H9 (cell line): ENCODE measurements at regions not wholly inside any gene's neighbourhood (a gene's known extent, or its start where the extent isn't known, plus 50 kb on each side); places are given as distances from the start of the nearest gene placed in this dataset.

Experiments
- DNase-seq: peaks from one replicate; pipeline ENCODE4 v3.0.0-alpha.2; 2017
- H2AFZ ChIP-seq: one replicate; pipeline ENCODE4 v1.6.1; 2013; ENCODE audit warnings: mild to moderate bottlenecking, low read length, control low read depth, moderate library complexity
- H2AK5ac ChIP-seq: 2 replicates; pipeline ENCODE4 v1.6.1; 2013; ENCODE audit warnings: low read length, control low read depth, mixed read lengths; ENCODE audit not compliant: insufficient read length
- H2BK120ac ChIP-seq: one replicate; pipeline ENCODE4 v1.6.1; 2013; ENCODE audit warnings: low read depth, mild to moderate bottlenecking, low read length, control low read depth, inconsistent platforms; ENCODE audit not compliant: poor library complexity, severe bottlenecking
- H2BK12ac ChIP-seq: 2 replicates; pipeline ENCODE4 v1.6.1; 2013; ENCODE audit warnings: low read length, control low read depth, mixed read lengths, low read depth; ENCODE audit not compliant: insufficient read length
- H2BK15ac ChIP-seq: 2 replicates; pipeline ENCODE4 v1.6.1; 2013; ENCODE audit warnings: low read depth, low read length, control low read depth
- H2BK20ac ChIP-seq: one replicate; pipeline ENCODE4 v1.6.1; 2013; ENCODE audit warnings: low read depth, mild to moderate bottlenecking, low read length, control low read depth, inconsistent platforms; ENCODE audit not compliant: poor library complexity, severe bottlenecking
- H2BK5ac ChIP-seq: 2 replicates; pipeline ENCODE4 v1.6.1; 2013; ENCODE audit warnings: low read length, control low read depth, mixed read lengths; ENCODE audit not compliant: insufficient read length
- H3K14ac ChIP-seq: 2 replicates; pipeline ENCODE4 v1.6.1; 2013; ENCODE audit warnings: low read length, control low read depth; ENCODE audit not compliant: insufficient read depth
- H3K18ac ChIP-seq: 2 replicates; pipeline ENCODE4 v1.6.1; 2013; ENCODE audit warnings: low read depth, mild to moderate bottlenecking, mixed read lengths, low read length, control low read depth; ENCODE audit not compliant: insufficient read length
- H3K23ac ChIP-seq: 2 replicates; pipeline ENCODE4 v1.6.1; 2013; ENCODE audit warnings: low read length, control low read depth, mixed read lengths, low read depth; ENCODE audit not compliant: insufficient read length
- H3K23me2 ChIP-seq: 2 replicates; pipeline ENCODE4 v1.6.1; 2013; ENCODE audit warnings: low read depth, mild to moderate bottlenecking, mixed read lengths, low read length, control low read depth; ENCODE audit not compliant: insufficient read length, poor library complexity, severe bottlenecking
- H3K27ac ChIP-seq: 2 replicates; pipeline ENCODE4 v1.5.1; 2013; ENCODE audit warnings: low read length, control low read depth, mixed read lengths, low read depth; ENCODE audit not compliant: insufficient read length
- H3K27me3 ChIP-seq: 2 replicates; pipeline ENCODE4 v1.6.1; 2013; ENCODE audit warnings: low read length, control low read depth, inconsistent platforms; ENCODE audit not compliant: insufficient read depth
- H3K4ac ChIP-seq: 2 replicates; pipeline ENCODE4 v1.6.1; 2013; ENCODE audit warnings: low read depth, mild to moderate bottlenecking, control low read depth, inconsistent platforms, low read length, moderate library complexity
- H3K4me1 ChIP-seq: 2 replicates; pipeline ENCODE4 v1.6.1; 2013; ENCODE audit warnings: low read length, control low read depth, inconsistent platforms; ENCODE audit not compliant: insufficient read depth
- H3K4me2 ChIP-seq: 2 replicates; pipeline ENCODE4 v1.6.1; 2013; ENCODE audit warnings: low read length, control low read depth, mixed read lengths; ENCODE audit not compliant: insufficient read length, insufficient read depth
- H3K56ac ChIP-seq: 2 replicates; pipeline ENCODE4 v1.6.1; 2013; ENCODE audit warnings: low read depth, mild to moderate bottlenecking, mixed read lengths, low read length, control low read depth; ENCODE audit not compliant: insufficient read length
- H3K79me1 ChIP-seq: 2 replicates; pipeline ENCODE4 v1.6.1; 2013; ENCODE audit warnings: low read depth, mild to moderate bottlenecking, moderate library complexity, low read length, control low read depth, inconsistent platforms; ENCODE audit not compliant: insufficient read depth, poor library complexity, severe bottlenecking
- H3K79me2 ChIP-seq: 2 replicates; pipeline ENCODE4 v1.6.1; 2013; ENCODE audit warnings: low read length, control low read depth, inconsistent platforms; ENCODE audit not compliant: insufficient read depth
- H3K9ac ChIP-seq: 2 replicates; pipeline ENCODE4 v1.6.1; 2013; ENCODE audit warnings: low read length, control low read depth, mixed read lengths; ENCODE audit not compliant: insufficient read length; ENCODE audit errors: extremely low read depth
- H3K9me3 ChIP-seq: one replicate; pipeline ENCODE4 v1.6.1; 2013; ENCODE audit warnings: low read depth, low read length, inconsistent platforms; ENCODE audit not compliant: control insufficient read depth
- H3T11ph ChIP-seq: one replicate; pipeline ENCODE4 v1.6.1; 2013; ENCODE audit warnings: mild to moderate bottlenecking, low read length, control low read depth, inconsistent platforms
- H4K20me1 ChIP-seq: one replicate; pipeline ENCODE4 v1.6.1; 2013; ENCODE audit not compliant: control insufficient read depth, insufficient read length, insufficient read depth
- H4K5ac ChIP-seq: 2 replicates; pipeline ENCODE4 v1.6.1; 2013; ENCODE audit warnings: low read depth, mild to moderate bottlenecking, mixed read lengths, low read length, control low read depth; ENCODE audit not compliant: insufficient read length
- H4K8ac ChIP-seq: replicated peaks from 2 replicates; pipeline ENCODE4 v1.6.1; 2013; ENCODE audit warnings: low read length, control low read depth, mixed read lengths, low read depth; ENCODE audit not compliant: insufficient read length
- H4K91ac ChIP-seq: 2 replicates; pipeline ENCODE4 v1.6.1; 2013; ENCODE audit warnings: low read depth, mild to moderate bottlenecking, moderate library complexity, mixed read lengths, low read length, control low read depth; ENCODE audit not compliant: insufficient read length
- H3K27ac Mint-ChIP-seq, 3 experiments: 2 replicates in 2 of 3; 3 replicates in 1 of 3; pipeline ENCODE4 v1.8.0; 2020 to 2021; ENCODE audit warnings: mixed read lengths in 3 of 3, mild to moderate bottlenecking in 1 of 3, moderate library complexity in 1 of 3
- H3K27me3 Mint-ChIP-seq: 2 replicates; pipeline ENCODE4 v1.8.0; 2021; ENCODE audit warnings: low read depth, mild to moderate bottlenecking, moderate library complexity, mixed read lengths
- H3K36me3 Mint-ChIP-seq, 3 experiments: 2 replicates in 2 of 3; 3 replicates in 1 of 3; pipeline ENCODE4 v1.8.0; 2020 to 2021; ENCODE audit warnings: low read depth in 3 of 3, mixed read lengths in 3 of 3; ENCODE audit not compliant: insufficient read depth in 1 of 3
- H3K4me1 Mint-ChIP-seq, 2 experiments: 2 replicates each; pipeline ENCODE4 v1.8.0; 2020; ENCODE audit warnings: mixed read lengths in 2 of 2
- H3K4me3 Mint-ChIP-seq, 2 experiments: 2 replicates in 1 of 2; 3 replicates in 1 of 2; pipeline ENCODE4 v1.8.0; 2020 to 2021; ENCODE audit warnings: mild to moderate bottlenecking in 2 of 2, mixed read lengths in 2 of 2, moderate library complexity in 1 of 2
- H3K9me3 Mint-ChIP-seq, 2 experiments: 2 replicates in 1 of 2; 3 replicates in 1 of 2; pipeline ENCODE4 v1.8.0; 2020; ENCODE audit warnings: mild to moderate bottlenecking in 2 of 2, mixed read lengths in 2 of 2, moderate library complexity in 1 of 2
- CTCF ChIP-seq: fragments of 200-600 bp; sonication (generic); conservative IDR thresholded peaks from 3 replicates; pipeline ENCODE4 v1.8.0; 2021; ENCODE audit warnings: antibody characterized with exemption, mild to moderate bottlenecking
- WGBS: extraction: QIAGEN DNeasy Blood & Tissue Kit; methylation state at CpG from one replicate; pipeline ENCODE4 v1.1.7; 2013; ENCODE audit warnings: missing lambda C conversion rate, low lambda C conversion rate, mixed read lengths; ENCODE audit not compliant: insufficient read length; ENCODE audit errors: extremely low coverage; 5-methylcytosine and 5-hydroxymethylcytosine counted together

GRCh38 chr6:96723362-96723761 is 113.9 kb downstream of the GPR63 start:
- Histone ChIP-seq H4K91ac (no peak overlapping the region), H3K23ac (no peak overlapping the region), H3T11ph (no peak overlapping the region), H3K18ac (no peak overlapping the region), H2AK5ac (no peak overlapping the region), H2BK5ac (no peak overlapping the region), H4K5ac (no peak overlapping the region), H3K56ac (no peak overlapping the region), H2BK120ac (no peak overlapping the region), H3K4me1 (0 out of 2 replicates have a peak, but pooled peaks cover 3% of the 10 kb centered on the region), H3K27ac (no peak overlapping the region), H3K9ac (no peak overlapping the region), H3K27me3 (no peaks in the 10 kb centered on the region), H2BK20ac (no peak overlapping the region), H3K9me3 (no peaks in the 10 kb centered on the region), H3K14ac (no peak overlapping the region), H4K20me1 (no peaks in the 10 kb centered on the region), H3K23me2 (no peaks in the 10 kb centered on the region), H3K4ac (no peak overlapping the region), H3K79me1 (no peaks in the 10 kb centered on the region), H3K79me2 (no peaks in the 10 kb centered on the region), H2BK12ac (no peak overlapping the region), H2AFZ (no peak overlapping the region), H4K8ac (no peak overlapping the region), H3K4me2 (no peak overlapping the region), H2BK15ac (no peak overlapping the region)
- no peak overlapping the region for H3K4me3 Mint-ChIP-seq
- DNase-seq, result no peak
- H3K27me3 Mint-ChIP-seq, result no peaks in the 10 kb centered on the region
- no peak overlapping the region for H3K27ac Mint-ChIP-seq
- no CpG with 5 or more reads among the region's 1 CpG for WGBS
- no peaks in the 10 kb centered on the region for H3K36me3 Mint-ChIP-seq
- H3K9me3 Mint-ChIP-seq, result no peaks in the 10 kb centered on the region
- H3K4me1 Mint-ChIP-seq, result peaks cover 0 to 3% of the 10 kb centered on the region in 2 experiments; a peak in 2 of 4 replicates
- no peak for TF ChIP-seq CTCF
